ENCODE measurements at regions not wholly inside any gene's neighbourhood (a gene's known extent, or its start where the extent isn't known, plus 50 kb on each side); places are given as distances from the start of the nearest gene placed in this dataset.

DNA sequence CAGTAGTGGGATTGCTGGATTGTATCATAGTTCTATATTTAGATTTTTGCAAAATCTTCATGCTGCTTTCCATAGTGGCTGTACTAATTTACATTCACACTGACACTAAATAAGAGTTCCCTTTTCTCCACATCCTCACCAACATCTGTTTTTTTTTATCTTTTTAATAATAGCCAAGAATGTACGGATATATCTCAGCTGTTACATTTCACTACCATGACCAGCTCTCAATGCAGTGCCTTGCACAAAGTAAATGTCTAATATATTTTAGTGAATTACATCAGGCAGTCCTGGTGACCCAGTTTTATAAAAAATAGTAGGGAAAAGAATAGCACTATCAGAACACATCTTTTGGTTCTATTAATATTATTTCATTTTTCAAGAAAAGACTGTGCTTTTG lies 161.8 kb downstream of the LNPK start:
- intact Hi-C loops (cut with micrococcal nuclease; ENCODE audit: unreplicated experiment), result no loop called here
- TF ChIP-seq, protein P1, sequence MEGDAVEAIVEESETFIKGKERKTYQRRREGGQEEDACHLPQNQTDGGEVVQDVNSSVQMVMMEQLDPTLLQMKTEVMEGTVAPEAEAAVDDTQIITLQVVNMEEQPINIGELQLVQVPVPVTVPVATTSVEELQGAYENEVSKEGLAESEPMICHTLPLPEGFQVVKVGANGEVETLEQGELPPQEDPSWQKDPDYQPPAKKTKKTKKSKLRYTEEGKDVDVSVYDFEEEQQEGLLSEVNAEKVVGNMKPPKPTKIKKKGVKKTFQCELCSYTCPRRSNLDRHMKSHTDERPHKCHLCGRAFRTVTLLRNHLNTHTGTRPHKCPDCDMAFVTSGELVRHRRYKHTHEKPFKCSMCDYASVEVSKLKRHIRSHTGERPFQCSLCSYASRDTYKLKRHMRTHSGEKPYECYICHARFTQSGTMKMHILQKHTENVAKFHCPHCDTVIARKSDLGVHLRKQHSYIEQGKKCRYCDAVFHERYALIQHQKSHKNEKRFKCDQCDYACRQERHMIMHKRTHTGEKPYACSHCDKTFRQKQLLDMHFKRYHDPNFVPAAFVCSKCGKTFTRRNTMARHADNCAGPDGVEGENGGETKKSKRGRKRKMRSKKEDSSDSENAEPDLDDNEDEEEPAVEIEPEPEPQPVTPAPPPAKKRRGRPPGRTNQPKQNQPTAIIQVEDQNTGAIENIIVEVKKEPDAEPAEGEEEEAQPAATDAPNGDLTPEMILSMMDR (IDR thresholded peaks at IDR 0.05; ENCODE audit: unreplicated experiment), result no peak
- CTCF ChIA-PET, result no interaction called here
- Mint-ChIP-seq H3K4me3 (ENCODE audit: low read depth, unreplicated experiment) (no peak overlapping the region), H3K36me3 (ENCODE audit: insufficient read depth, unreplicated experiment) (no peaks in the 10 kb centered on the region), H3K27me3 (ENCODE audit: unreplicated experiment) (no peaks in the 10 kb centered on the region), H3K4me1 (ENCODE audit: low read depth, unreplicated experiment) (peaks cover 9% of the 10 kb centered on the region), H3K27ac (ENCODE audit: unreplicated experiment) (no peak overlapping the region), H3K9me3 (ENCODE audit: low read depth, unreplicated experiment) (peaks cover 7% of the 10 kb centered on the region)
- no peak for DNase-seq
- BruUV-seq (replicated peaks), result no TSS peak

DNA sequence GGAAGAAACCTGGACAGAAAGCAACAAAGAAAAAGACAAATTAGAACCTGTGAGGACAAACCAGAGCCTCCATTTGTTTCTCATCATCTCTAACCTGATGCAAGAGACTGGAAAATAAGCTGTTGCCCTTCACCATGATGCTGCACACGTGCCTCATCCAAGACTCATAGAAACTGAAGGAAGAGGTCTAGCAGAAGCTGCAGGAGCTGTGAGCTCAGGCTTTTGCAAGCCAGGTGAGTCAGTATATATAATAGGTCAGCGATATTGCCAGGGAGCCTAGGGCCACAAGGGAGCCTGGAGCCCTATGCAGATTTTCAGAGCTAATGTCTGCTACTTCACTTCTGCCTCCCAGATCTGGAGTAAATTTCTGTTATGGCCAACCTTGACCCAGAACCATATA lies 163.1 kb downstream of the LNPK start:
- no peaks in the 10 kb centered on the region for H3K27me3 Mint-ChIP-seq (ENCODE audit: unreplicated experiment)
- TF ChIP-seq, protein P1 (IDR thresholded peaks at IDR 0.05; ENCODE audit: unreplicated experiment), result no peak
- no peak overlapping the region for H3K4me3 Mint-ChIP-seq (ENCODE audit: low read depth, unreplicated experiment)
- no peak for DNase-seq
- H3K9me3 Mint-ChIP-seq (ENCODE audit: low read depth, unreplicated experiment), result peaks cover 7% of the 10 kb centered on the region
- H3K4me1 Mint-ChIP-seq (ENCODE audit: low read depth, unreplicated experiment), result peaks cover under 1% of the 10 kb centered on the region
- no TSS peak for BruUV-seq (replicated peaks)
- CTCF ChIA-PET, result no interaction called here
- no peaks in the 10 kb centered on the region for H3K36me3 Mint-ChIP-seq (ENCODE audit: insufficient read depth, unreplicated experiment)
- intact Hi-C loops (cut with micrococcal nuclease; ENCODE audit: unreplicated experiment), result no loop called here
- no peak overlapping the region for H3K27ac Mint-ChIP-seq (ENCODE audit: unreplicated experiment)

DNA sequence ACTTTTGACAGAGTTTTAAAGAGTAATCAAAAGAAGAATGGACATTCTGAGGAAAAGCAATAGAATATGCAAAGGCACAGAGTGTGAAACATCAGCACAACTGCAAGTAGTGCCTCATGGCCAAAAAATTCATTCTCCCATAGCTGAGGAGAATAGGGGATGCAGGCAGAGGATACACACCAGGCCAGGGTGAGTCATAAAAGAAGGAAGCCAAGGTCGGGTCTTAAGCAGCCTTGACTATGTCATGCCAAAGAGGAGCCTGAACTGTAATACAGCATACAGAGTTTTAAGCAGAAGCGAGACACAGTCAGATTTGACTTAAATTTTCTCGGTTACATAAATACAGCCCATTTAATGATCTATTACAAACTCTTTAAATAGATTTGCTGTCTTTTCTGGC lies 165.0 kb downstream of the LNPK start:
- DNase-seq, result no peak
- CTCF ChIA-PET, result no interaction called here
- H3K27ac Mint-ChIP-seq (ENCODE audit: unreplicated experiment), result no peak overlapping the region
- peaks cover 7% of the 10 kb centered on the region for H3K9me3 Mint-ChIP-seq (ENCODE audit: low read depth, unreplicated experiment)
- TF ChIP-seq, protein P1 (IDR thresholded peaks at IDR 0.05; ENCODE audit: unreplicated experiment), result no peak
- no peaks in the 10 kb centered on the region for H3K27me3 Mint-ChIP-seq (ENCODE audit: unreplicated experiment)
- H3K36me3 Mint-ChIP-seq (ENCODE audit: insufficient read depth, unreplicated experiment), result no peaks in the 10 kb centered on the region
- BruUV-seq (replicated peaks), result no TSS peak
- intact Hi-C loops (cut with micrococcal nuclease; ENCODE audit: unreplicated experiment), result no loop called here
- no peaks in the 10 kb centered on the region for H3K4me1 Mint-ChIP-seq (ENCODE audit: low read depth, unreplicated experiment)
- H3K4me3 Mint-ChIP-seq (ENCODE audit: low read depth, unreplicated experiment), result no peak overlapping the region

DNA sequence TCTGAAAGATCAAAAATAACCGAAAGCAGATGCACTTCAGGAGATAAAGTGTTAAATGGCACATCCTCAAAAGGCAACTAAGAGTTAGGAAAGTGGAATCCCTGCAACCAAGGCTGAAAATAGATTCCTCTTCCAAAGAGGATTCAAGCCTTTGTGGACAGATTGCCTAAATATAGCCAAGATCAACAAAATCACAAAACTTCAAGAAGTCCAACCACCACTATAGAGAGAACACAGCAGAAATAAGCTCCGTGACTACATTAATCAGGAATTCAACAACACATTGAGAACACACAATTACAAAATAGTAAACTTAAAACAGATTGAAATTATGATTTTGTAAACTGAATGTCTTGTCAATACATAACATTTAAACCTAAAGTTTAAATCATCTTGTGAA lies 165.7 kb downstream of the LNPK start:
- H3K36me3 Mint-ChIP-seq (ENCODE audit: insufficient read depth, unreplicated experiment), result no peaks in the 10 kb centered on the region
- H3K9me3 Mint-ChIP-seq (ENCODE audit: low read depth, unreplicated experiment), result peaks cover 7% of the 10 kb centered on the region
- TF ChIP-seq, protein P1 (IDR thresholded peaks at IDR 0.05; ENCODE audit: unreplicated experiment), result no peak
- H3K27ac Mint-ChIP-seq (ENCODE audit: unreplicated experiment), result no peak overlapping the region
- CTCF ChIA-PET, result no interaction called here
- H3K4me3 Mint-ChIP-seq (ENCODE audit: low read depth, unreplicated experiment), result no peak overlapping the region
- no peaks in the 10 kb centered on the region for H3K27me3 Mint-ChIP-seq (ENCODE audit: unreplicated experiment)
- H3K4me1 Mint-ChIP-seq (ENCODE audit: low read depth, unreplicated experiment), result no peaks in the 10 kb centered on the region
- no TSS peak for BruUV-seq (replicated peaks)
- DNase-seq, result no peak
- intact Hi-C loops (cut with micrococcal nuclease; ENCODE audit: unreplicated experiment), result no loop called here
